ENCODE measurements at regions not wholly inside any gene's neighbourhood (a gene's known extent, or its start where the extent isn't known, plus 50 kb on each side); places are given as distances from the start of the nearest gene placed in this dataset.

GRCh38 chr7:12941512-12941911, 254.1 kb downstream of the ARL4A start:
- DNase-seq (ENCODE audit: low read depth): no peak

- DNase-seq (ENCODE audit: low read depth): no peak
These were observed 255.2 kb downstream of the ARL4A start for GRCh38 chr7:12942609-12943008.

GRCh38 chr7:12943781-12944180, 256.3 kb downstream of the ARL4A start:
- no peak for DNase-seq (ENCODE audit: low read depth)

- peak; percentile 53 for DNase-seq (ENCODE audit: low read depth)
These were observed 258.5 kb downstream of the ARL4A start for GRCh38 chr7:12945901-12946300.

GRCh38 chr7:12947465-12947864, 260.0 kb downstream of the ARL4A start:
- no peak for DNase-seq (ENCODE audit: low read depth)

DNA sequence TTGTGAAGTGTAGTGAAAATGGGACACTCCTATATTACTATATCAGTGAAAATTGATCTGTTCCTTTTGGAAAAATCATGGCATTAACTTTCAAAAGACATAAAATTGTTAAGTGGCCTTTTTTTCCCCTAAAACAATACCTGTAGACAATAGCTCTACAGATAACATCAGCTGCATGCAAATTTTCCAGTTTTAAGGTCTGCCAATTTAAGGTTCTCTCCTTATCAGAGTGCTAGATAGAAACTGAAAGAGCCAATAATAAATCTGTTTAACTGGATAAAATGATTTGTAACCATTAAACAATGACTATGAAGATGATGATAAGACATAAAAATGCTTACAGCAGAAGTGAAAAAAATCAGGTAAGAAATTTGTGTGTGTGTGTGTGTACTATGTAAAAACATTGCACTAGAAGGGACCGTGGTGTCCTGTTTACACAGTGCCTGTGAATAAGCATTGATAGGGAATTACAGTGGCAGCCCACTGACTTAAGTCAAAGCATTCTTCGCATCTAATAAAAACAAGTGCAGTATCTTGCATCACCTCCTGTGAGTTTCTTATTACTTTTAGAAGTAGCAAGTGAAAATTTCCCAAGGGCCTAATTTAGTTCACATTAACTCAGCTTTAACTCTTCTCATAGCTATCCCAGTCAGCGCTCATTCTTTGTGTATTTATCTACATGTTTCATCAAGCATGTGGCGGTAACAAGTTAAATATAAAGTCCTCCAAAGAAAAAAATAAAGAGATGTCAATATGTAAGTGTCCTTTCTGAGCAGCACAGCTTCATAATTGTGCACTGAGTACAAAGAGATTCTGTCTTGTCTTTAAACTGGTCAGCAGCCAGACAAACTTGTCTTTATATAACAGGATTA, 261.9 kb downstream of the ARL4A start:
- DNase-seq (ENCODE audit: low read depth): no peak

DNA sequence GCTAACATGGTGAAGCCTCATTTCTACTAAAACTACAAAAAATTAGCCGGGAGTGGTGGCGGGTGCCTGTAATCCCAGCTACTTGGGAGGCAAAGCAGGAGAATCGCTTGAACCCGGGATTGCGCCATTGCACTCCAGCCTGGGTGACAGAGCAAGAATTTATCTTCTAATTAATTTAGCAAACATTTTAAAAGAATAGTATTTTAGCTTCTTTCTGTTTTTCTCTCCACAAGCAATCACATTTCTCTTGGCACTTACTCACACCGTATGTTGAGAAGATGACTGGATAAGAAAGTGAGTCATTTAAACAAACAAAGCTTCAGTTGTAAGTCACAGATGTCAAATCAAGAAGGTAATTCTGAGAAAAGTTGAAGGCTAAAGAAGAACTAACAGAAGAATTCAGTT, 264.0 kb downstream of the ARL4A start:
- peak; percentile 50 for DNase-seq (ENCODE audit: low read depth)

DNA sequence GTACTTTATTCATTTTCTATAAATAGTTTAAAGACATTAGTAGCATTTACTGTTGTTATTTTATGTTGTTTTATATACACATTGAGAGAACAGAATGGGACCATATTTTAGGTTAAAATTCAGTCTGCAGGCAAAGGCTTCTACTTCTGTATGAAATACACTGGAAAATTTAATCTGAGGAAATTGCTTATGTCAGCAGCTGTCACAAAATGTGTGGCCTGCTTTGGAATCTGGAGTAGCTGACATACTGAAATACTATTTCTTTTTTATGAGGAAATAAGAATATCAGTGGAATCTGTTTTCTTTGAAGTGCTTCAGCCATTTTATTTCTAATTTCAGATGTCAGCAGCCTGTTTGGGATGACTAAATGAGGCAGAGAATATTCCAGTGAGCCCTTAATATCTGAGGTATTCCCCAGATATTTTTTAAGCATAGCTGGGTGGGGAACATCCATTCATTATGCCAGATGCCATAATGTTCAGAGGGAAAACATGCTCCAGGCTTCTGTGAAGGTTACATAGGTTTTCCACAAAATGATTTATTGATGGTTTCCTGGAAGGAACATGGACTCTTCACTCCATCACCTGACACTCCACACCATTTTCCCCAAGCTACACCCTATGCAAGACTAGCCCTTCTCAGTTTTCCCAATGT, 267.1 kb downstream of the ARL4A start:
- DNase-seq (ENCODE audit: low read depth): no peak

DNA sequence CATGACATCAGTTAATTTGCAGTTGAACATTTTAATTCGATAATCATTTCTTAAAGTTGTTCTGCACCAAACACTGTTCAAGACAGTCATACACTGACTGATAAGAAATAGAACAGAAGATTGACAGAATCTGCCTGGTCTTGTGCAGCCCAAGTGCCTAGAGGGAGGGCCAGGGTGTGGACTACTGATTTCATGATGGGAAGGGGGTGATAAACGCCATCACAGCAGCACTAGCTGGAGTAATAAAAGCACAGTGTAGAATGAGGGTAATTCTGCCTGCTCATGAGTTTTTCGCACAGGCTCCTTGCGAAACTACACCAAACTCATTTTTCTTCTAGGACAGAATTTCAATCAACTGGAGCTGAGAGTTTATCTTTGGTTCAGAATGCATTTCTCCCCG, 270.1 kb downstream of the ARL4A start:
- DNase-seq (ENCODE audit: low read depth): no peak

GRCh38 chr7:12961910-12962480, 274.6 kb downstream of the ARL4A start:
- no peak for DNase-seq (ENCODE audit: low read depth)

- DNase-seq (ENCODE audit: low read depth): no peak
These were observed 276.0 kb downstream of the ARL4A start for GRCh38 chr7:12963435-12963834.

DNA sequence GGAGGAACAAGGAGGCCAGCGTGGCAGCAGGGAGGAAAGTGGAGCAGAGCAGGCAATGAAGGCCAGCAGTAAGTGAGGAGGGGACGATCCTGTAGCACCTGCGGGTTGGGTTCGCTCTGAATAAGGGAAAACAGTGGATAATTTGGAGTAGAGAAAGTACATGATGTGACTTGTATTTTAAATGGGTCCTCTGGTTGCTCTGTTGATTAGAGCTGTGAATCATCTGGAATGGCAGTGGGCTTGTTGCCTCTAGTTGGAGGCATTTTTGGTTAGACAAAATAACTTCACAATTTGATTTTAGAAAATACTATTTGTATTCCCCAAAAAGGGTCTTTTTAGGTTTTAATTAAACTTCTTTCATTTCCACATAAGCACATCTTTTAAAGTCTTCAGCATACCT, 277.4 kb downstream of the ARL4A start:
- DNase-seq (ENCODE audit: low read depth): no peak

DNA sequence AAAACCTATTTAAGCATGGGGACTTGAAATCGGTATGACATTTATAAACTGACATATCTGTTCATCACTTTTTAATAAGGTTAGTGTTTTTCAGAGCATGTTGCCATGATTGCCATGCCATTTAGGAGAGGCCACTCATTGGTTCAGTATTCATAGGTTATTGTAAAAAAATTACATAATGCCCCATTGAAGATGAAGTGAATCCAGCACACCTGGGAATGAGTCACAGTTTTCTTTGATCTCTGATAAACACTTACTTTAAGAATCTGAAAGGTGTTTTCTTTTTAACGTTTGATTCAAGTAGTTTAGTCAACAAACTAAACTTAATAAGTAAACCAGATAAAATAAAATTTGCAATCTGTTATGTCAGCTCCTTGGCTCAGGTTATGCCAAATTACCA, 278.3 kb downstream of the ARL4A start:
- DNase-seq (ENCODE audit: low read depth): no peak

DNA sequence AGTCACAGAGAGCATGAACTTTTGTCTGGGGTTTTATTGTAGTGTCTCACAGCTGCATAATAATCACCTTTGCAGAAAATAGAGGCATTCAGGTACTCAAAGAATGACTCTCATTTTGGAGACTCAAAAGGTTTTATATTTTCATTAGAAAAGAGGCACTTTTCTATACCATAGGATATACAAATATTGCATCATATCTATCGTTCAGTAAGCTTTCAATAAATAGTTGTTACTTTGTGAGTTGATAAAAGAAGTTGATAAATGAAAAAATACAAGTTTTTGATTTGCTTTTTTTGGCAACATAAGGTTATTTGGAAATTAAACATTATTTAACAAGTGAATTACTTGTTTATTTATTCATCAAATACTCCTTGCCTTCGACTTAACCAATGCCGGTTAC, 279.9 kb downstream of the ARL4A start:
- no peak for DNase-seq (ENCODE audit: low read depth)

DNA sequence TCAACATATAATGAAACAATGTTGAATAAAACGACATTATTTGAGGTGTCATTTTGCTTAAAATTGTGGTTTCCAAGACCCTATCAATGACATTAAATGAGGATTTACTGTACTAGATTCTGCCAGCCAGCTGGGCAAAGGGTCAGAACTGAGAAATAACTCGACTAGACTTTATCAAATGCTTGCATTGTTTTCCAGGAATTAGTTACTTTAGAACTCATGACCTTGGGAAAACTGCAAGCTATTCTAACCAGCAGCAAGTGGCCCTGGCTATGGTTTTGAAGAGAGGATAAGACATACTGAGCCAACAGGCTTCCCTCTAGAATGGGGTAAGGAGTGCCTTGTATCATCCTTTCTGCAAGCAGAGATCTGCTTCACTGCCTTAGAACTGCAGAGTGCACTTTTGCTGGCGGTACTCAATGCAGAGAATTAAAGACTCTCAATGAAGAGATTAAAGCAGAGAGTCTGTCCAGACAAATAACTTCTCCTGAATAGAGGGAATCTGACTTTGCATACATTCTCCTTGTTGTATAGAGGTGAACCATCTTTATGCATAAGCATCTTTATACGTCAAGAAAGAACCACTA, 281.5 kb downstream of the ARL4A start:
- no peak for DNase-seq (ENCODE audit: low read depth)

DNA sequence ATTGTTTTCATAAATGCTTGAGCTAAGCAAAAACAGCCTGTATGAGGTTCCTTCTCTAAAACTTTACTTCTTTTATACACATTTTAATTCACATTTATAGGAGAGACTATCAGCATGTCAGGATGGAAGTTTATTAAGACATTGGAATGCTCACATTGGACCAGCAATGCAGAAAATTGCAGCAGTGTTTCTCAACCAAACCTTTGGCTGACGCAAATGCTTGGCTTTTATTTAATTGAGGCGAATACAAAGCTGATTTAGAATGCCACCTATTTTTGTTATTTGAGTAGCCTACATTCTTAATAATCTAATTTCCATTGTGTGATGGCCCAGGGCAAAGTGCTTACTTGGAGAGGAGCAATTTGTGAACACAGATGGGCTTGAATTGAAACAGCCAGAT, 283.2 kb downstream of the ARL4A start:
- peak; percentile 69 for DNase-seq (ENCODE audit: low read depth)

DNA sequence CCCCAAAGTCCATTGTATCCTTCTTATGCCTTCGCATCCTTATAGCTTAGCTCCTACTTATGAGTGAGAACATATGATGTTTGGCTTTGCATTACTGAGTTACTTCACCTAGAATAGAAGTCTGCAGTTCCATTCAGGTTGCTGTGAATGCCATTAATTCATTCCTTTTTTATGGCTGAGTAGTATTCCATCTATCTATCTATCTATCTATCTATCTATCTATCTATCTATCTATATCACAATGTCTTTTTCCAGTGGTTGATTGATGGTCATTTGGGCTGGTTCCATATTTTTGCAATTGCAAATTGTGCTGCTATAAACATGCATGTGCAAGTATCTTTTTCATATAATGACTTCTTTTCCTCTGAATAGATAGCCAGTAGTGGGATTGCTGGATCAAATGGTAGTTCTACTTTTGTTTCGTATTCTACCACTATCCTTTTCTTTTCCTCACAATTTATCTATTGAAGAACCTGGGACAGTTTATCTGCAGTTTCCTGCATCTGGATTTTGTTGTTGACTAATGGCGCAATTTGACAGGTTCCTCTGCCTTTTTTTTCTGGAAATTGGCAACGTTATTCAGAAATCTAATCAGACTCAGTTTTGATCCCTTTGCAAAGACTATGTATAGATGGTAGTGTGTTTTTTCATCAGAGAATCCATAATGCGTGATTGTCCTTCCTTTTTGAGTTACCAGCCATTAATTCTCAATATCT, 287.2 kb downstream of the ARL4A start:
- no peak for DNase-seq (ENCODE audit: low read depth)

DNA sequence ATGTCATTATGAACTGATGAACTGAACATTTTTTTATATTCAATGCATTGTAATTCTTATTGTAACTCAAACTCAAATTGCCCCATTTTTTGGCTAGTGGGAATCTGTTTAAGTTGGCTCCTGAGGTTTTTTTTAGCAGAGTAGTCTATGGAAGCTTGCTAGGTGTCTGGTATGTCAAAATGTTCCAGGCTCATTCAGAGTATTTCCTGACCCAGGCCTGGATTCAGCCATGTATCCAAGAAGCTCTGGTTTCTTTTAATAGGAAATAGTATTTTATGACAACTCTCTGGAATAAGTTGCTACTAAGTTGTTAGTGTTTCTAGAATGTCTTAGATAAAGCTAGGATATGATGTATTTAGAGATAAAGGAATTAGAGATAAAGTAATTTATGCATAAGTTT, 288.0 kb downstream of the ARL4A start:
- no peak for DNase-seq (ENCODE audit: low read depth)

- no peak for DNase-seq (ENCODE audit: low read depth)
These were observed 291.7 kb downstream of the ARL4A start for GRCh38 chr7:12979181-12979580.

- DNase-seq (ENCODE audit: low read depth): no peak
These were observed 294.7 kb downstream of the ARL4A start for GRCh38 chr7:12982178-12982577.

GRCh38 chr7:12984117-12984516, 296.7 kb downstream of the ARL4A start:
- no peak for DNase-seq (ENCODE audit: low read depth)

DNA sequence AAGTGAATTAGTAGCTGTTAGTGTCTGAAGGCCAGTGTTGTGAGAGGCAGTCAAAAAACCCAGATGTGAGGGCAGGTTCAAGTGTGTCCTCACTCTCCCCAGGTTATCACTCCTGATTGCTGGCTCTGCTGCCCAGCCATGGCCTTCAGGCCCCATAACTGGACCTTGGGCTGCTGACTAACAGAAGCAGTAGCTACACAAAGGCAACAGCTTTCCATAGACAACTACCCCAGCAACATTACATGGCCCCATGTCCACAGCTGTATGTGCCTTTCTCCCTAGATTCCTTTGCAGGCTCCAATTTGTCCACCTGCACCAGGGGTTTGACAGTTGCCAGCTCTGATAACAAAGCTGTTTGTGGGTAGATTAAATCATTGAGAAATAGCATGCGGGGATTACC, 297.8 kb downstream of the ARL4A start:
- no peak for DNase-seq (ENCODE audit: low read depth)

Measured in fibroblast of gingiva (primary cell).